Astrocyte of the cerebellum (primary cell): ENCODE measurements at regions not wholly inside any gene's neighbourhood (a gene's known extent, or its start where the extent isn't known, plus 50 kb on each side); places are given as distances from the start of the nearest gene placed in this dataset.
"Not testable (repeated sequence)": the region's sequence is repeated elsewhere in the genome, so short reads cannot be mapped to it uniquely, and the experiment has no call there.

ENCODE experiments used
- DNase-seq: peaks from one replicate; pipeline ENCODE4 v3.0.0-alpha.2; 2011; ENCODE audit warnings: low read depth
- H3K4me3 ChIP-seq: 2 replicates; pipeline ENCODE4 v1.5.1; 2011; ENCODE audit warnings: mild to moderate bottlenecking, low read depth, low read length, moderate library complexity
- CTCF ChIP-seq: IDR thresholded peaks from 2 replicates; pipeline ENCODE4 v1.5.1; 2012; ENCODE audit warnings: low read length, low read depth, moderate library complexity, mild to moderate bottlenecking; ENCODE audit errors: missing control alignments
- in situ Hi-C: cut with HindIII; loops from 2 replicates; pipeline ENCODE4 v1.10.0; 2017; ENCODE audit warnings: low sequenced_read_pairs

- in situ Hi-C loops = no loop called here
- H3K4me3 ChIP-seq = no peak overlapping the region
- DNase-seq = no peak
- TF ChIP-seq CTCF = no peak
These were observed 265.8 kb downstream of the TEX29 start for GRCh38 chr13:111586291-111586690.

- H3K4me3 ChIP-seq = no peak overlapping the region
- in situ Hi-C loops = no loop called here
- no peak for TF ChIP-seq CTCF
- no peak for DNase-seq
These were observed 266.8 kb downstream of the TEX29 start for GRCh38 chr13:111587249-111587648.

GRCh38 chr13:111589321-111589720 lies 268.9 kb downstream of the TEX29 start:
- no peak for TF ChIP-seq CTCF
- no peak for DNase-seq
- in situ Hi-C loops = no loop called here
- H3K4me3 ChIP-seq = no peak overlapping the region

GRCh38 chr13:111589992-111590391 lies 269.6 kb downstream of the TEX29 start:
- DNase-seq = no peak
- H3K4me3 ChIP-seq = no peak overlapping the region
- no peak for TF ChIP-seq CTCF
- in situ Hi-C loops = no loop called here

GRCh38 chr13:111590796-111591195 lies 270.4 kb downstream of the TEX29 start:
- no peak for TF ChIP-seq CTCF
- H3K4me3 ChIP-seq = no peak overlapping the region
- in situ Hi-C loops = no loop called here
- DNase-seq = no peak

- H3K4me3 ChIP-seq, DNase-seq, in situ Hi-C loops: not testable (repeated sequence)
These were observed 273.0 kb downstream of the TEX29 start for GRCh38 chr13:111593490-111593889.

- no peak for TF ChIP-seq CTCF
- DNase-seq = no peak
- no peak overlapping the region for H3K4me3 ChIP-seq
- in situ Hi-C loops = no loop called here
These were observed 274.2 kb downstream of the TEX29 start for GRCh38 chr13:111594606-111595005.
